ENCODE measurements at regions not wholly inside any gene's neighbourhood (a gene's known extent, or its start where the extent isn't known, plus 50 kb on each side); places are given as distances from the start of the nearest gene placed in this dataset.

DNA sequence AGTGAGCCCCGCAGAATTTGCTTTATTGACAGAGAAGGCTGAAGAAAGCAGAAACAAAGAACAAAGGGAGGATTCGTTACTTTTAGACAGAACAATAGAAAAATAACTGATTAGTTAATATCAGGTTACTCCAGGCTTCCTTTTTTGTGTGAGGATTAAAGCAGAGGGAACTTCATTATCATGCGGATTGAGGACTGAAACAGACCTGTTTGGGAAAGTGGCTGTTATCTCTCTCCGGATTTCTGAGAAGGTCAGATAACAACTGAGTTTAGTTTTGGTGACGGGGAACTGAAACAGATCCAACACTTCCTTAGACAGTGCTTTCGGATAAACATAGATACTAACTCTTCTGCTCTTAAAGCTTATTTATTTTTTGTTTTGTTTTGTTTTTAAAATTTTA is 246.4 kb upstream of the ZNF507 start:
- DNase-seq = no peak

DNA sequence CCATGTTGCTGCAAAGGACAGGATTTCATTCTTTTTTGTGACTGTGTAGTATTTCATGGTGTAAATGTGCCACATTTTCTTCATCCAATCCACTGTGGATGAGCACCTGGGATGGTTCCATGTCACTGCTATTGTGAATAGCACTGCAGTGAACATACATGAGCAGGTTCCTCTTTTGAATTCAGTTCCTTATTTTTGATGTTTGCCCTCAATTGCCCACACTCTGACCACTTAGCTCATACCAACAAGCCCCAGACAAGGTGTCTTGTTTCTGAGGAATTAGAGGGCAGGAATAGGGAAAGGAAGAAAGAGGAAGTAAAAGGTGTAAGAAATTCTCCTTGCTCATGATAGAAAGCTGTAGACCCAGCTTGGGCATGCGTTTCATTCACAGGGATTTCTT is 244.2 kb upstream of the ZNF507 start:
- no peak for DNase-seq

DNA sequence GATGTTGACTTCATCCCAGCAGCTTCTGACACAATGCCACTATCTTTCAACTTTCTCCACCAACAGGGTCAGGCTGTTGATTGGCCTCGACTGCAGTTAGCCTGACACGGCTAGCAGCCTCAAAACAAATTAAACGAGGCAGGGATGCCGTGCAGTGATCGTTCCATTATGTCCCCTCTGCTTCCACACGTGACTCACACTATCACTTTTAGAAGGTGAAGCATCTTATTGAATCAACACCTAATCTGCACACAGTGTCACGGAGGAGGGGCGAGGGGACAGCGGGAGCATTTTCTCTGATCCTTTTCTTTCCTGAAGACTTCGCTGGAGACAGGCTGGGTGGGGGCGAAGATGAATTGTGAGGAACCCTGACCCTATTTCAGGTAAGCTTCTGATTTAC is 241.9 kb upstream of the ZNF507 start:
- DNase-seq = no peak

DNA sequence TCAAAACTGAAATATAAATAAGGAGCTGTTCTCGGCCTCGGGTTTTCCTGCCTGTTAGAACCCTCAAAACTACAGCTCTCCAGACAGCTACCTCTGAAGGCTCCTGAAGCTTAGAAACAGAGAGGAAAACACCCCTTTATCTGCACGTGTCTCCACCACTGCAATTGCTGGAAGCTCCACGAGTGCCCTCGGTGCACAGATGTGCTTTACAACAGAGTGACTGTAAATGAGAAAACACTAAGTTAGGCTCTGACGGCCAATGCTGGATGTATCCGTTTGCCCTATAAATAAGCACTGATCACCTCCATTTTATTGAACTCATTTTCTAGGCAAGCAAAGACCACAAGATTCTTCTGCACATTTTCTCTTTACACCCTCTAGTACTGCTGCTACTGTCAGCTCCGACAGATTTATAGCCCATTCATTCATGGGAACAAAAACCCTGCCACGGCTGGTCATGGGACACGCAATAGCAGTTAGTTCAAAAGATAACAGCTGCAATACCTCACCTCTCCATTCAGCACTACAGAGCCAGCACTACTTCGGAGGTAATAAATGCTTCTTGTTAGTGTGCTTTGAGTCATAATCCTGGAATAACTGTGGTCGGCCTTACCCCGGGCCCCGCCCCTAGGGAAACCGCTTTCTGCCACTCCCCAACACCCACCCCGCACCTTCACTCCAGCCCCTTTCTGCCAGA is 241.1 kb upstream of the ZNF507 start:
- peak in 2 of 3 donors; percentile 4 to 17 for DNase-seq

DNA sequence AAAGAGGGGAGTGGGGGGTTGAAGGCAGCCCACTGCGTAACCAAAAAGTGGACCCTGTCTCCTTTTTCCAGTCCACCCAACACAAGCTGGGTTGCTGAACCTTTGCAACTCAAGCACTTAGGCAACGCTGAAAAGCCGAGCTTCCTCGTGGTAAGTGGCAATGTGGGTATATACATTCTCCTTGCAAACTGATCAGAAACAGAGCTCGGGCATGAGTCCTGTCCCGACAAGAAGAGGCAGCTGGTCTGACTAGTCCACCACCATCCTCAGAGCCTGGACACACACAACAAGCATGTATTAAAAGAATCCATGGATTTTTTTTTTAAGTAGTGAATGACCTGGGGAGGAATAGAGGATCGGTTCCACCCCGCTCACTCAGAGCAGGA is 240.6 kb upstream of the ZNF507 start:
- no peak for DNase-seq

DNA sequence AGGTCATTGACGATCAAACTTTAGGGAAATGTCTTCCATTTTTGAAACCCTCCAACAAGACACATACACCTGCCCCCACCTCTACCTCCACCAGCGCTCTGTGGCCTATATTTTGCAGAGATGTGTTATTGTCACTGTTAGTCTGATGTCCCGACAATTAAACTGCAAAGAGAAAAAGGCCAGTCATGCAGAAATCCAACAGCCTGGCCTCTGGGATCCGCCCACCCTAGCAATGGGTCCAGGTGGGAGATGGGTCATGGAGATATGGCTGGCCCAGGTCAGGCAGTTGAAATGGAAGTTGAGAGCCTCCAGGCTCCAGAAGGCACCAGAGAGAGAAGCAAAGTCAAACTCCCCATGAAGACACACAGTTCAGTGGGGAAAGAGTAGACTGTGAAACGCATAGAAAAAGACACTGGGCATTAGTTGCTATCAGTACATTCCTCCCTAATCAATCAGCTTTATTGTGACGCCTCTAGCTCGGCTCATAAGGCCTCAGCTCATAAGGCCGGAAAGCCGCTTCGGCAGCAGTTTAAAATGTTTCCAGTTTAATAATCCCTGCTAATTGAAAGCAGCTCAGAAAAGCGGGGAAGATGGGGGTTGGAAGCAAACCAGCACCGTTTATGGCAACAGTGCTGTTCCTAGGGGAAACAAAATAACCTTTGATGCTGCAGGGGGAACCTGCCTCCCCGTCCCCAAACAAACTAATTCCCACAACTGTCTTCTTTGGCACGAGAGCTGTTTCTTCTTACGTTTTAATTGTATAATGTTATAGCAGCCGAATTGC is 239.7 kb upstream of the ZNF507 start:
- DNase-seq = peak in 2 of 3 donors; percentile 18 to 23

DNA sequence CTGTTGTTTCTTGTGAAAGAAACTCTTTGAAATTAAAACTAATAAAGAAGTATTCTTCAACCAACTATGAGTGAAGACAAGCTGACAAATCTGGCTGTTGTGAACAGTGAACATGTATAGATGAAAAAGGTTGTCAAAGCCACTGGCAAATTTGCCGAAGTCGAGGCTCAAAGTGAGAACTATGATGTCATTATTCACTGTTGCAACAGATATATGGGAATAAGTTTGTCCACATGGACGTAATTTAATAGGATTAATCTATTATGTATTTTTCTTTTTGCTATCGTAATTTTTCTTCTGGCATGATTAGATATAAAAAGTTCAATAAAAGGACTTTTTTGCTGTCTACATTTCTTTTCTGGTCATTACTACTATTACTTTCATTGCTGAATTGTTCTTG is 223.2 kb upstream of the ZNF507 start:
- DNase-seq = no peak

DNA sequence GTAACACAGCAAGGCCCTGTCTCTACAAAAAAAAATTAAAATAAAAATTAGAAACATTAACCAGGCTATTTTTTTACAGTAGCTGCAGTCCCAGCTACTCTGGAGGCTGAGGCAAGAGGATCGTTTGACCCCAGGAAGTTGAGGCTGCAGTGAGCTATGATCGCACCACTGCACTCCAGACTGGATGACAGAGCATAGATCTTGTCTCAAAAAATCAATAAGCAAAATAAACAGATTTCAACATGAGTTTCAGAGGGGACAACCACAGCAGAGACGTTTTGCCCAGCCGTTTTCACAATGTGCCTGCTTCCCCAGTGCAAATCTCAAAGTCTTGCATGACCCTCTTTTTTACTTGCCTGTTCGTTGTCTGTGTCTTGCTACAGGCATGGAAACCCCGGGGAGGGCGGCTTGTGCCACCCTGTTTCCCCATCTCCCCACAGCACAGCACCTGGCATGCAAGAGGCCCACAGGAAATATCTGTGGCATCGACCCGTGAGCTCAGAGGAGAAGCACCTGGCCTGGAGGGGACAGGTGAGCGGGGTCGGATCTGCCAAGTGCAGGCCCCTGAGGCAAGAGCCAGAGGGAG is 222.0 kb upstream of the ZNF507 start:
- DNase-seq = no peak

DNA sequence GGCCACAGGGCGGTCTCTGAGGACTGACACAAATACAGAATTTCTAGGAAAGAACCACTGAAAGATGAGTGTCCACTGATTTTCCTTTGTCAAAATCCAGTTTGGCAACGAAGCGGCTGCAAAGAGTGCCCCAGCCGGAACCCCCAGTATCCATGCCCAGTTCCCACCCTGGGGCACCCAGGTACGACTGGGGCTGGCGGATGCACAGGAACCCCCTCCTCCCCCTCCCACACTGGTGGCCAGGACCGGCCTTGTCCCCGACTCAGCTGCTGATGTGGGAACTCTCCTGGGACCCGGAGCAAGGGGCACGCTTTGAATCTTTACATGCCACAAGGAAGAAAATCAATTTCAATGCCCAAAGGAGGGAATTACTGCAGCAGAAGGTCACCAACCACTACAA is 220.8 kb upstream of the ZNF507 start:
- no peak for DNase-seq

DNA sequence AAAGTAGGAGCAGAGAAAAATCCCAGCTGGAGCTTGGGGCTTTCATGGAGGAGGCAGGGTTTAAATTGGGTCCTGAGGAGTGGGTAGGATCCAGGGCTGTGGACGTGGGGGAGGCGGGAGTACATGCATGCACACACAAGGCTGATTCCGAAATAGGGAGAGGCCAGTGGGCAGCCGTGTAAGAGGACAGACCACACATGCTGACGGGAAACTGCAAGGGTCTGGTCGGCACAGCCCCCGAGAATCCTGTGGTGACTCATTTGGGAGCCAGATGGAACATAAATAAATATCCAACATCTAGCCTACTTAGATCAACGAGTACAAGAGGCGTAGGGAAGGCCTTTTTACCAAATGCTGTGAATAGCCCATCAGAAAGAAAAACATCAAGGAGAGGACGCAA is 216.3 kb upstream of the ZNF507 start:
- DNase-seq = peak in 1 of 3 donors; percentile 38

DNA sequence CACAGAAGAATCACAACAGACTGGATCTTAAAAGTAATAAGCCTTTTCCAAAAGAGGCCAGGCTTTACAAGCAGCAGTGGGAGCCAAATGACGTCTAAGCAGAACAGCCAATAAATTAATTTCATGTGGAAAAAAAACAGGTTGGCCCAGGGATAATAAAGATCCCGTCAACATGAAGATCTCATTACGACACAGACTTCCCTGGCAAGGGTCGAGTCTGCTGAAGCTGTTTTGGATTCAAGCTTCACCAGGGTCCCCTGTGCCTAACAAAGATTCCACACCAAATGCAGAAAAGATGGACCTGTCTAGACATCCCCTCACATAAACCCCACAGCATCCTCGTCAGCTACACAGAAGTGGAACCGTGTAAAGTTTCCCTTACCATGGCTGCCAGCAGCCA is 215.1 kb upstream of the ZNF507 start:
- DNase-seq = peak; percentile 14 to 87 (median 68)

DNA sequence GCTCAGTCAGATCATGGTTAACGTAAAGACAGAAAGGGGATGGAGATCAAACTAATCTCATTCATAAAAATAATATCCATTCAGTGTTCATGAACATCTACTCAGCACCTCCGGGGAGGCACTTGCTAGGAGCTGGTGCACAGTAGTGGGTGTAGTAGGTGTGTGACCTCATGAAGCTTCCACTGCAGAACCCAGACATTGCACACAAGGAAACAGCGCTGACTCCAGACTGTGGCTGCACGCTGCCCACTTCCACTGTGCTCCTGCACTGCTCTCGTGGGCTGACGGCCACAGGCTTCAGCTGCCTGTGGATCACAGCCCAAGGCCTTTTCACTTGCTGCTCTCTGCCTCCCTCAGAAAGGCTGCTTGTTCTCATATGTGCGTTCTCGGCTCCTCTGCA is 214.4 kb upstream of the ZNF507 start:
- peak; percentile 5 to 65 (median 22) for DNase-seq

DNA sequence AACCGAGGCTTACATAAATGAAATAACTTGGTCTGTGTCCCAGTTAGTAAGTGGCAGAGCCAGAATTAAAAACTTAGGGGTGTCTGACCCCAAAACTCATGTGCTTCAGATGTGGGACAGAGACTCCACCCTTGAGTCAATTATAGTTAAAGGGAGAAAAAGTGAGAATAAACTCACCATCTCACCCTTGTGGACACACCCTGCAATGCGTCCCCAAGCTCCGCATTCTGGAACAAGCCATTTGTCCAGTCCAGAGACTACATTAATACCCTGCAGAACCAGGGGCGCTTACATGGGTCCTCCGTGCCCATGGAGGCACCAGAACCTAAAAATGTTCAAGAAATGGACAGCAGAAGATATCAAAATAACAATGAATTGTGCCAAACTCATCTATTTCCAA is 207.0 kb upstream of the ZNF507 start:
- DNase-seq = no peak

DNA sequence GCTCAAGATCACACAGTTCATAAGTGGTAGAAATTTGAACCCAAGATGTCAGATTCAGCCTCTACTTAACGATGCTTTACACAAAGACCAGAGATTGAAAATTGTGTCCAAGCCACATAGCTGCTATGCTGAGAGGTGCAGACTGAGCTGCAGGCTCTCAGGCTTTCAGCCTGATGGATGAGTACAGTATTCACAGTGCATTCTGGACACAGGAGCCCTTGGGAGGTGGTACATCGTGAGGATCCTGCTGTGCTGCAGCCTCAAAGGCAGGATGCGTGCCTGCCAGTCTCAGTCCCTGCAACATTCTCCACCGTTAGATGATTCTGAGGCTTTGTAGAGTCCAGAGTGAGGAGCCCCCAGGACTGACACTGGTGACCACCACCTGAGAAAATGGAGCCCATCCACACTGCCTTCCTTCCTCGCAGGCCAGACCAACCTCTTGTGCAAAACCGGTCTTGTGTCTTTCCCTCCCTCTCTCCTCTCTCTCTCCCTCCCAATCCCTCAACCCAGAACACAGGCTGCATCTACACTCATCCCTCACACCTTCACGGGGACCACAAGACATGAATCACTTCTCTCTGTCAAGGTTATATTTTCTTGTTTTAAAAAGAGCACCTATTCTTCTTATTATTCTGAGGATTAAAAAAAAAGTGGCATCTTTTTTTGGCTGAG is 203.4 kb upstream of the ZNF507 start:
- DNase-seq = no peak

DNA sequence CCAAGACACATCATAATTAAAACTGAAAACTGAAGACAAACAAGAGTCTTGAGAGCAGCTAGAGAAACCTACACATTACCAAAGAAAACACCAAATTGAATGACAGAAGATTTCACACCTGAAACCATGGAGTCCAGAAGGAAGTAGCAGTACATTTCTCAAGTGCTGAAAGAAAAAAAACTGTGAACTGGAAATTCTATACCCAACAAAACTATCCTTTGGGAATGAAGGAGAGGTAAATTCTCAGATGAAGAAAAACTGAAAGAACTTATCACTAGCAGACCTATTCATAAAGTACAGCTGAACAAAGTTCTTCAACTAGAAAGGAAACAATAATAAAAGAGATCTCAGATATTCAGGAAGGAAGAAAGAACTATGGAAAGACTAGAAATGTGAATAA is 198.7 kb upstream of the ZNF507 start:
- no peak for DNase-seq

DNA sequence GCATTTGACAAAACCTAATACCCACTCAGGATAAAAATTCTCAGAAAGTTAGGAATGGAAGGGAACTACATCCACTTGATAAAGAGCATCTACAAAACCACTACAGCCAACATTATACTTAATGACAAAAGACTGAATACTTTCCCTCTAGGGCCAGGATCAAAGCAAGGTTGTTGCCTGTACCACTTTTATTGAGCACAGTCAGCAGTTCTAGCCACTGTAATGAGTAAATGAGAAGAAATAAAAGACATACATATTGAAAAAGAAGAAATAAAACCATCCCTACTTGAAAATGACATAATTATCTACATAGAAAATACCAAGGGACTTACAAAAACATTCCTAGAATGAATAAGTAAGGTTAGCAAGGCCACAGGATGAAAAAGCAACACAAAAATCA is 194.8 kb upstream of the ZNF507 start:
- no peak for DNase-seq

DNA sequence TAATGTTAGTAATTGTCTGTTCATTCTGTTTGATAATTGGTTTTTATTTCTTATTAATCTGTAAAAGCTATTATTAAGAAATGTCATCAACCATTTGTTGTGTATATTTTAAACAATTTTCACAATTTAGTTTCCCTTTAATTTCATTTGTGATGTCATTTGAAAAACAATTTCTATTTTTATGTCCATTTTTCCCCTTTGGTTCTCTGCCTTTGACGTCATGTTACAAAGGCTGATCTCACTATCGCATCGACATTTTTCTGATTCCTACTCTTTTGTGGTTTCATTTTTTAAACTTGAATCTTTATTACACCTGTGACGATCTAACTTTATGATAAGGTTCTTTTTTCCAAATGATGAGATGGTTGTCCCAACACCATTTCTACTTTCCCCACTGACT is 191.0 kb upstream of the ZNF507 start:
- DNase-seq = no peak

DNA sequence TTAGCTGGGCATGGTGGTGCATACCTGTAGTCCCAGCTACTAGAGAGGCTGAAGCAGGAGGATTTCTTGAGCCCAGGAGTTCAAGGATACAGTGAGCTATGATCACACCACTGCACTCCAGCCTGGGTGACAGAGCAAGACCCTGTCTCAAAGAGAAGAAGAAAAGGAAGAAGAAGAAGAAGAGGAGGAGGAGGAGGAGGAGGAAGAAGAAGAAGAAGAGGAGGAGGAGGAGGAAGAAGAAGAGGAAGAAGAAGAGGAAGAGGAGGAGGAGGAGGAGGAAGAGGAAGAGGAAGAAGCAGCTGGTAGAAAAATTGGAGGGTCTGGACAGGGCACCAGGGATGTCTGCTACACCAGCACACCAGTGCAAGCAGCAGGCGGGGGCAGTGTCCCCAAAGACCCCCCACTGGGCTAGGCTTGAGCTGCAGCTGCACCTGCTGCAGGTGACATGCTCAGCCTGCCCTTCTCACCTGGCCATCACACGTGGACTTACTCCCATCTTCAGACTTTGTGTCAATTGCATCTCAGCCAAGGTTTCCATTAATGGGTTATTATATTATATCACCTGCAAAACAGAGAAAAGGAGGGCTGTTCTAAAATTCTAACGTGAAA is 180.9 kb upstream of the ZNF507 start:
- no peak for DNase-seq

DNA sequence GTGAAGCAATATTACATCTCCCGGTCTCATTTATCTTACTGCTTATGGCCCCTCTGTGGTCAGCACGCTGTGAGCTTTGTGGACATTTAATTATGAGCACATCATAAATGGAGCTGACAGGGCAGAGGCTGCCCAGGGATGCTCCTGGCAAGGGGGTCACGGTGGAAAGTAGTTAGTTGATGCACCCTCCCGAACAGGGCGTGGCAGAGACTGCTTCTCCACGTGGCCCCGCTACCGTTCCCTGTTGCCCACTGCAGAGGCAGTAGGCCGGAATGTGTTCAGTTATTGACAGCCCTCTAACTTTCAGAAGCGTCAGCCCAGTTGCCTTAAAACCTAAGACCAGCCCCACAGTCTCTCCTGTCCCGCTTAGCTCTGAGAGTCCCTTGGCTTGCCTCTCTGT is 180.3 kb upstream of the ZNF507 start:
- DNase-seq = no peak

DNA sequence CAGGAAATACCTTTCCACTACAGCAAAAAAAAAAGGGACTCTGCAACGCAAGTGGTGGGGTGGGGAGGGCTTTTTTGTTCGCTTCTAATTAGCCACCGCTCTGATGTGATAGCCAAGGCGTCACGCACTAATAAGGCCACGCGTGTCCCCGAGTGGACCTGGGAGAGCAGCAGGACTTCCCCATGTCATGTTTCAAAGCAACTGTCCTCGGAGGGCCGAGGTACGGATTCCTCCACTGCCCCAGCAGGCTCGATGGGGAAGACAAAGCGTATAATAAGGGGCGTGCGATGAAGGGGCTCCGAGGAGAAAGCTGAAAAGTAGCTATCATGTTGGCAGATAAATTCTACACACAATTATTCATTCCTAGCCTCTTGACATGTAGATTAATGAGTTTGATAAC is 179.7 kb upstream of the ZNF507 start:
- no peak for DNase-seq

DNA sequence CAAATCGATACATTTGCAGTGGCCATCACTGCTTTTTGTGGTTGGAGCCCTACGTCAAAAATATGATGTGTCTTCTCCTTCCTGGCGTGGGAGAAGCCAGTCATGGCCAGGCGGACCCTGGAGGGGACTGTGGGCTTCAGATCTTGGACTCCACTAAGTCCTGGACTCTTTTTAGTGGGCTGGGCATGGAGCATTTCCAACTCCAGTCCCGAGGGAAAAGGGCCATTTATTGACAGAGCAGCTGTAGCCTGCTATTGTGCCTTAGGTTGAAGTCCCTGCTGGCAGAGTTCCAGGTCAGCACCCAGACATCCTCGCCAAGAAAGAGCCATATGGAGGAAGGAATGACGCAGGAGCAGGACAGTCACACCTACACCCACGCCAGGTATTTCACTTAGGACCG is 179.2 kb upstream of the ZNF507 start:
- no peak for DNase-seq

DNA sequence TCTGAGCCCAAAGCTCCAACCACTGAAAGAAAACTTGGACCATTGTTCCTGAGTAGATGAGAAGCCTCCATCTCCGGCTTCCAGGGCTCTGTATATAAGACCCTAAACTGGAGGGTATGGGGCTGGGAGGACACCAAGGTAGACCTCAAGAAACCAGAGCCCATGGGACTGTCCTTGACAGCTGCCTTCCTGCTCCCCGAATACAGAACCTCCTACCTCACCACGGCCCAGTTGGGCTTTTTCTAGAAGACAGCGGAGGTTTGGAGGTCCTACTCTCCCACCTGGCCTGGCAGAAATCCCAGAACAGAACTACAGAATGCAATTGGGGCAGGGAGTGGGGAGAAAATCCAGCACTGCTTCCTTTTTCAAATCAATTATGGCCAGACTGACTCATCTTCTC is 177.3 kb upstream of the ZNF507 start:
- DNase-seq = no peak

Data from muscle of back (tissue), 3 donors.